SK-N-SH (cell line): ENCODE measurements at regions not wholly inside any gene's neighbourhood (a gene's known extent, or its start where the extent isn't known, plus 50 kb on each side); places are given as distances from the start of the nearest gene placed in this dataset.

Source experiments
- EP300 ChIP-seq, 2 experiments: IDR thresholded peaks; 2 replicates each; pipeline versions ENCODE4 v1.4.0 to v1.6.1; 2012; ENCODE audit warnings: borderline replicate concordance in 1 of 2, low read depth in 1 of 2, low read length in 1 of 2
- RFX5 ChIP-seq: IDR thresholded peaks from 2 replicates; pipeline ENCODE4 v1.6.1; 2012; ENCODE audit warnings: mild to moderate bottlenecking, improper control_type of control experiment, low read length
- TF ChIP-seq, protein P1 (sequence below): fragments of 200-600 bp; sonication (generic); IDR thresholded peaks from 2 replicates; pipeline ENCODE4 v1.6.1; 2017; ENCODE audit warnings: antibody characterized with exemption, mild to moderate bottlenecking, moderate library complexity

- TF ChIP-seq, protein P1, sequence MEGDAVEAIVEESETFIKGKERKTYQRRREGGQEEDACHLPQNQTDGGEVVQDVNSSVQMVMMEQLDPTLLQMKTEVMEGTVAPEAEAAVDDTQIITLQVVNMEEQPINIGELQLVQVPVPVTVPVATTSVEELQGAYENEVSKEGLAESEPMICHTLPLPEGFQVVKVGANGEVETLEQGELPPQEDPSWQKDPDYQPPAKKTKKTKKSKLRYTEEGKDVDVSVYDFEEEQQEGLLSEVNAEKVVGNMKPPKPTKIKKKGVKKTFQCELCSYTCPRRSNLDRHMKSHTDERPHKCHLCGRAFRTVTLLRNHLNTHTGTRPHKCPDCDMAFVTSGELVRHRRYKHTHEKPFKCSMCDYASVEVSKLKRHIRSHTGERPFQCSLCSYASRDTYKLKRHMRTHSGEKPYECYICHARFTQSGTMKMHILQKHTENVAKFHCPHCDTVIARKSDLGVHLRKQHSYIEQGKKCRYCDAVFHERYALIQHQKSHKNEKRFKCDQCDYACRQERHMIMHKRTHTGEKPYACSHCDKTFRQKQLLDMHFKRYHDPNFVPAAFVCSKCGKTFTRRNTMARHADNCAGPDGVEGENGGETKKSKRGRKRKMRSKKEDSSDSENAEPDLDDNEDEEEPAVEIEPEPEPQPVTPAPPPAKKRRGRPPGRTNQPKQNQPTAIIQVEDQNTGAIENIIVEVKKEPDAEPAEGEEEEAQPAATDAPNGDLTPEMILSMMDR = no peak
- no peak for TF ChIP-seq RFX5
- TF ChIP-seq EP300 (IDR thresholded peaks at IDR 0.05; ENCODE audit: borderline replicate concordance in 1 of 2, low read depth in 1 of 2, low read length in 1 of 2) = no peak
These were observed 188.6 kb upstream of the SH3BP4 start for GRCh38 chr2:234763002-234763873.
